ENCODE measurements at regions not wholly inside any gene's neighbourhood (a gene's known extent, or its start where the extent isn't known, plus 50 kb on each side); places are given as distances from the start of the nearest gene placed in this dataset.

DNA sequence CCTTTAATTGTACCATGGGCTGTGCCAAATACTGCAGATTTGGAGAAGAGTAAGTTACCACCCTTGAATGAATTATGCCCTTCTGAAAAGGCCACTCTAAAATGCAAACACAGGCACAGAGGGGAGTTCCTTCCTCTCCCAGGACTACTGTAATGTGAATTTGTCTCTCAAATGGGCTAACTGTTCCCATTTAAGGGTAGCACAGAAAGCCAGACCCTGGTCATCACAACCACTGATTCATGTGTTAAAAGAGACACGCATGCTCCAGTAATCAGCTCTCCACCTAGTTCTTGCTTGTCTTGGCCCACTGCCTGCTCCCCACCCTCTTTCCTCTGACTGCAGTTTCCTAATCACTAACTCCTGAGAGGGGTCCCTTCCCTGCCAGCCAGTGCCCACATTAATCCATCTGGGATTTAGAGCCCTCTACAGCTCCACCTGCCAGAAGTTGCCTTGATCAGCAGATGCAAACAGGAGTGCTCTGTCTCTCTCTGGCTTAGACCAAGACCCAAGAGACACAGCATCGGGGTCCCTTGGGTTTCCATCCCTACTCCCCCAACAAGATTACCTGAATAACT, 382.4 kb downstream of the TMEM167A start (continued):
- TF ChIP-seq KAT7 (CRISPR knock-in tag; IDR thresholded peaks at IDR 0.05; ENCODE audit: borderline replicate concordance) (no peak), GABPB1 (CRISPR knock-in tag; IDR thresholded peaks at IDR 0.05) (no peak), NR2C2 (CRISPR knock-in tag; IDR thresholded peaks at IDR 0.05) (no peak), ZNF138 (CRISPR knock-in tag; conservative IDR thresholded peaks at IDR 0.05) (no peak), JAZF1 (CRISPR knock-in tag; IDR thresholded peaks at IDR 0.05) (no peak), FOXK1 (CRISPR knock-in tag; IDR thresholded peaks at IDR 0.05) (no peak), ZNF232 (CRISPR knock-in tag; IDR thresholded peaks at IDR 0.05) (no peak), ZBTB21 (CRISPR knock-in tag; IDR thresholded peaks at IDR 0.05; ENCODE audit: borderline replicate concordance) (no peak), TEAD1 (CRISPR knock-in tag; IDR thresholded peaks at IDR 0.05) (no peak)
- TF ChIP-seq, protein P1, sequence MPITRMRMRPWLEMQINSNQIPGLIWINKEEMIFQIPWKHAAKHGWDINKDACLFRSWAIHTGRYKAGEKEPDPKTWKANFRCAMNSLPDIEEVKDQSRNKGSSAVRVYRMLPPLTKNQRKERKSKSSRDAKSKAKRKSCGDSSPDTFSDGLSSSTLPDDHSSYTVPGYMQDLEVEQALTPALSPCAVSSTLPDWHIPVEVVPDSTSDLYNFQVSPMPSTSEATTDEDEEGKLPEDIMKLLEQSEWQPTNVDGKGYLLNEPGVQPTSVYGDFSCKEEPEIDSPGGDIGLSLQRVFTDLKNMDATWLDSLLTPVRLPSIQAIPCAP (CRISPR knock-in tag; IDR thresholded peaks at IDR 0.05) = no peak

DNA sequence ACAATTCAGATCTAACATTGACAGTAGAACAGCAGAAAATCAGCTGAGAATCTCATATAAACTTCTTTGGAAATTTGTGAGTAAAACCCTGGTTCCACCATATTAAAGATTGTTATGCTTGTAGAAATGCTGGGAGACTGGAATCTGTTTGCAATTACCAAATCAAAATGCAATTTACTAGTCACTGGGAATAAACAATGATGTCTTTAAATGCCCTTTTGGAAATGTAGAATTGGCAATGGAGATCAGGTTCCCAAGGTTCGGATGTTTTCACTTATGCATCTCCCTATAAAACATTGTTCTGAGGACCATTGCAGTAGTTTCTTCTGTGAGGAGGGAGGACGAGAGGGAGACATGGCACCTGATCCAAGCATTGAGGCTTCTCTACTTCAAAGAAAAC, 384.4 kb downstream of the TMEM167A start:
- peaks cover 18% of the 10 kb centered on the region for H3K4me1 Mint-ChIP-seq
- ChIA-PET CTCF (no interaction called here), POLR2A (no interaction called here)
- DNase-seq (ENCODE audit: low spot score) = no peak
- H3K9me3 Mint-ChIP-seq = no peaks in the 10 kb centered on the region
- no peaks in the 10 kb centered on the region for H3K36me3 Mint-ChIP-seq
- ATAC-seq = no peak
- TF ChIP-seq CBFB (CRISPR knock-in tag; IDR thresholded peaks at IDR 0.05; ENCODE audit: low read depth) = no peak
- TF ChIP-seq RELA (CRISPR knock-in tag; IDR thresholded peaks at IDR 0.05; ENCODE audit: borderline replicate concordance) = no peak
- no peak for TF ChIP-seq GRHL2 (CRISPR knock-in tag; IDR thresholded peaks at IDR 0.05; ENCODE audit: insufficient replicate concordance, severe bottlenecking)
- no peak for TF ChIP-seq ZBTB21 (CRISPR knock-in tag; IDR thresholded peaks at IDR 0.05; ENCODE audit: borderline replicate concordance)
- TF ChIP-seq ZNF423 (CRISPR knock-in tag; IDR thresholded peaks at IDR 0.05) = no peak
- TF ChIP-seq, protein P2, sequence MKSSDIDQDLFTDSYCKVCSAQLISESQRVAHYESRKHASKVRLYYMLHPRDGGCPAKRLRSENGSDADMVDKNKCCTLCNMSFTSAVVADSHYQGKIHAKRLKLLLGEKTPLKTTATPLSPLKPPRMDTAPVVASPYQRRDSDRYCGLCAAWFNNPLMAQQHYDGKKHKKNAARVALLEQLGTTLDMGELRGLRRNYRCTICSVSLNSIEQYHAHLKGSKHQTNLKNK (CRISPR knock-in tag; IDR thresholded peaks at IDR 0.05) = no peak
- TF ChIP-seq GTF2I (CRISPR knock-in tag; conservative IDR thresholded peaks at IDR 0.05) = no peak
- TF ChIP-seq, protein P3, sequence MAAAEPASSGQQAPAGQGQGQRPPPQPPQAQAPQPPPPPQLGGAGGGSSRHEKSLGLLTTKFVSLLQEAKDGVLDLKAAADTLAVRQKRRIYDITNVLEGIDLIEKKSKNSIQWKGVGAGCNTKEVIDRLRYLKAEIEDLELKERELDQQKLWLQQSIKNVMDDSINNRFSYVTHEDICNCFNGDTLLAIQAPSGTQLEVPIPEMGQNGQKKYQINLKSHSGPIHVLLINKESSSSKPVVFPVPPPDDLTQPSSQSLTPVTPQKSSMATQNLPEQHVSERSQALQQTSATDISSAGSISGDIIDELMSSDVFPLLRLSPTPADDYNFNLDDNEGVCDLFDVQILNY (CRISPR knock-in tag; IDR thresholded peaks at IDR 0.05) = no peak
- TF ChIP-seq ZNF219 (CRISPR knock-in tag; IDR thresholded peaks at IDR 0.05; ENCODE audit: borderline replicate concordance) = no peak
- no peak for TF ChIP-seq ZNF396 (CRISPR knock-in tag; IDR thresholded peaks at IDR 0.05; ENCODE audit: borderline replicate concordance)
- TF ChIP-seq NR3C1 (CRISPR knock-in tag; conservative IDR thresholded peaks at IDR 0.05; ENCODE audit: low read depth) = no peak
- TF ChIP-seq, protein P4, sequence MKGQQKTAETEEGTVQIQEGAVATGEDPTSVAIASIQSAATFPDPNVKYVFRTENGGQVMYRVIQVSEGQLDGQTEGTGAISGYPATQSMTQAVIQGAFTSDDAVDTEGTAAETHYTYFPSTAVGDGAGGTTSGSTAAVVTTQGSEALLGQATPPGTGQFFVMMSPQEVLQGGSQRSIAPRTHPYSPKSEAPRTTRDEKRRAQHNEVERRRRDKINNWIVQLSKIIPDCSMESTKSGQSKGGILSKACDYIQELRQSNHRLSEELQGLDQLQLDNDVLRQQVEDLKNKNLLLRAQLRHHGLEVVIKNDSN (CRISPR knock-in tag; IDR thresholded peaks at IDR 0.05) = no peak
- no peak for TF ChIP-seq PRRX2 (CRISPR knock-in tag; IDR thresholded peaks at IDR 0.05)
- TF ChIP-seq SMAD4 (CRISPR knock-in tag; IDR thresholded peaks at IDR 0.05) = no peak
- TF ChIP-seq EMX1 (CRISPR knock-in tag; IDR thresholded peaks at IDR 0.05) = no peak
- TF ChIP-seq, protein P5, sequence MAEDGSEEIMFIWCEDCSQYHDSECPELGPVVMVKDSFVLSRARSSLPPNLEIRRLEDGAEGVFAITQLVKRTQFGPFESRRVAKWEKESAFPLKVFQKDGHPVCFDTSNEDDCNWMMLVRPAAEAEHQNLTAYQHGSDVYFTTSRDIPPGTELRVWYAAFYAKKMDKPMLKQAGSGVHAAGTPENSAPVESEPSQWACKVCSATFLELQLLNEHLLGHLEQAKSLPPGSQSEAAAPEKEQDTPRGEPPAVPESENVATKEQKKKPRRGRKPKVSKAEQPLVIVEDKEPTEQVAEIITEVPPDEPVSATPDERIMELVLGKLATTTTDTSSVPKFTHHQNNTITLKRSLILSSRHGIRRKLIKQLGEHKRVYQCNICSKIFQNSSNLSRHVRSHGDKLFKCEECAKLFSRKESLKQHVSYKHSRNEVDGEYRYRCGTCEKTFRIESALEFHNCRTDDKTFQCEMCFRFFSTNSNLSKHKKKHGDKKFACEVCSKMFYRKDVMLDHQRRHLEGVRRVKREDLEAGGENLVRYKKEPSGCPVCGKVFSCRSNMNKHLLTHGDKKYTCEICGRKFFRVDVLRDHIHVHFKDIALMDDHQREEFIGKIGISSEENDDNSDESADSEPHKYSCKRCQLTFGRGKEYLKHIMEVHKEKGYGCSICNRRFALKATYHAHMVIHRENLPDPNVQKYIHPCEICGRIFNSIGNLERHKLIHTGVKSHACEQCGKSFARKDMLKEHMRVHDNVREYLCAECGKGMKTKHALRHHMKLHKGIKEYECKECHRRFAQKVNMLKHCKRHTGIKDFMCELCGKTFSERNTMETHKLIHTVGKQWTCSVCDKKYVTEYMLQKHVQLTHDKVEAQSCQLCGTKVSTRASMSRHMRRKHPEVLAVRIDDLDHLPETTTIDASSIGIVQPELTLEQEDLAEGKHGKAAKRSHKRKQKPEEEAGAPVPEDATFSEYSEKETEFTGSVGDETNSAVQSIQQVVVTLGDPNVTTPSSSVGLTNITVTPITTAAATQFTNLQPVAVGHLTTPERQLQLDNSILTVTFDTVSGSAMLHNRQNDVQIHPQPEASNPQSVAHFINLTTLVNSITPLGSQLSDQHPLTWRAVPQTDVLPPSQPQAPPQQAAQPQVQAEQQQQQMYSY (CRISPR knock-in tag; IDR thresholded peaks at IDR 0.05) = no peak
- TF ChIP-seq HMGA2 (CRISPR knock-in tag; IDR thresholded peaks at IDR 0.05) = no peak
- no peak overlapping the region for H3K4me3 Mint-ChIP-seq
- H3K27ac Mint-ChIP-seq = no peak overlapping the region
- no peaks in the 10 kb centered on the region for H3K27me3 Mint-ChIP-seq (ENCODE audit: low read depth)
